GM23338 (cell line): ENCODE measurements at regions not wholly inside any gene's neighbourhood (a gene's known extent, or its start where the extent isn't known, plus 50 kb on each side); places are given as distances from the start of the nearest gene placed in this dataset.

Experiments used
- ATAC-seq: fragments of 200-7000 bp; cut with Tn5 transposase; 3 replicates; pipeline ENCODE4 v1.9.1; 2020
- DNase-seq: peaks from one replicate; pipeline ENCODE4 v3.0.0-alpha.2; 2015; ENCODE audit warnings: low spot score
- H2AFZ ChIP-seq: fragments of 200-600 bp; sonication (generic); 2 replicates; pipeline ENCODE4 v1.8.0; 2016; ENCODE audit warnings: antibody characterized with exemption, mild to moderate bottlenecking, moderate library complexity
- H3F3A ChIP-seq: fragments of 200-600 bp; sonication (generic); replicated peaks from 2 replicates; pipeline ENCODE4 v1.8.0; 2017; ENCODE audit warnings: antibody characterized with exemption, mixed run types, low read depth
- H3K27ac ChIP-seq: fragments of 200-600 bp; sonication (generic); 2 replicates; pipeline ENCODE4 v1.6.1; 2016; ENCODE audit warnings: low read depth
- H3K27me3 ChIP-seq: fragments of 200-600 bp; sonication (generic); 2 replicates; pipeline ENCODE4 v1.8.0; 2016; ENCODE audit warnings: mild to moderate bottlenecking, mixed run types, moderate library complexity; ENCODE audit not compliant: insufficient read depth
- H3K36me3 ChIP-seq: fragments of 200-600 bp; sonication (generic); 2 replicates; pipeline ENCODE4 v1.8.0; 2016; ENCODE audit warnings: mild to moderate bottlenecking; ENCODE audit not compliant: insufficient read depth
- H3K4me1 ChIP-seq: fragments of 200-600 bp; sonication (generic); 2 replicates; pipeline ENCODE4 v1.8.0; 2016; ENCODE audit warnings: mild to moderate bottlenecking, moderate library complexity; ENCODE audit not compliant: insufficient read depth
- H3K4me2 ChIP-seq: fragments of 200-600 bp; sonication (generic); 2 replicates; pipeline ENCODE4 v1.7.1; 2017; ENCODE audit warnings: mixed run types
- H3K4me3 ChIP-seq: fragments of 200-600 bp; sonication (generic); 2 replicates; pipeline ENCODE4 v1.6.1; 2016; ENCODE audit warnings: mixed run types
- H3K79me2 ChIP-seq: fragments of 200-600 bp; sonication (generic); replicated peaks from 2 replicates; pipeline ENCODE4 v1.8.0; 2017; ENCODE audit warnings: mild to moderate bottlenecking; ENCODE audit not compliant: insufficient read depth
- H3K9me2 ChIP-seq: fragments of 200-600 bp; sonication (generic); 2 replicates; pipeline ENCODE4 v1.8.0; 2017; ENCODE audit not compliant: insufficient read depth
- H4K20me1 ChIP-seq: fragments of 200-600 bp; sonication (generic); replicated peaks from 2 replicates; pipeline ENCODE4 v1.8.0; 2017; ENCODE audit warnings: mild to moderate bottlenecking; ENCODE audit not compliant: insufficient read depth
- H3K27ac Mint-ChIP-seq: 2 replicates; pipeline ENCODE4 v1.8.0; 2020; ENCODE audit warnings: inconsistent platforms, mild to moderate bottlenecking, moderate library complexity, mixed read lengths
- H3K27me3 Mint-ChIP-seq: 3 replicates; pipeline ENCODE4 v1.8.0; 2022; ENCODE audit warnings: low read depth, mild to moderate bottlenecking, moderate library complexity, mixed read lengths, inconsistent platforms; ENCODE audit not compliant: insufficient read depth, poor library complexity
- H3K36me3 Mint-ChIP-seq: 3 replicates; pipeline ENCODE4 v1.8.0; 2021; ENCODE audit warnings: low read depth, mild to moderate bottlenecking, inconsistent platforms, moderate library complexity, mixed read lengths
- H3K4me1 Mint-ChIP-seq: 3 replicates; pipeline ENCODE4 v1.8.0; 2020; ENCODE audit warnings: mild to moderate bottlenecking, inconsistent platforms, mixed read lengths
- H3K4me3 Mint-ChIP-seq: 3 replicates; pipeline ENCODE4 v1.8.0; 2021; ENCODE audit warnings: moderate library complexity, mild to moderate bottlenecking, inconsistent platforms, mixed read lengths
- H3K9me3 Mint-ChIP-seq: 3 replicates; pipeline ENCODE4 v1.8.0; 2020; ENCODE audit warnings: moderate library complexity, mild to moderate bottlenecking, inconsistent platforms, mixed read lengths
- ETS1 ChIP-seq: IDR thresholded peaks from 2 replicates; pipeline ENCODE4 v1.6.1; 2016; ENCODE audit warnings: antibody characterized with exemption
- EZH2 ChIP-seq: fragments of 200-600 bp; sonication (generic); IDR thresholded peaks from one replicate; pipeline ENCODE4 v1.8.0; 2017; ENCODE audit warnings: antibody characterized with exemption, mild to moderate bottlenecking, low read depth; ENCODE audit not compliant: unreplicated experiment
- EZH2phosphoT487 ChIP-seq: fragments of 200-600 bp; sonication (generic); IDR thresholded peaks from one replicate; pipeline ENCODE4 v1.8.1; 2018; ENCODE audit warnings: antibody characterized with exemption; ENCODE audit not compliant: unreplicated experiment
- POLR2AphosphoS5 ChIP-seq: IDR thresholded peaks from 2 replicates; pipeline ENCODE4 v1.6.1; 2016; ENCODE audit warnings: antibody characterized with exemption, low read depth
- STAT1 ChIP-seq: IDR thresholded peaks from one replicate; pipeline ENCODE4 v1.6.1; 2016; ENCODE audit warnings: antibody characterized with exemption; ENCODE audit not compliant: unreplicated experiment
- ZNF114 ChIP-seq: fragments of 250-450 bp; sonication (Bioruptor Pico); IDR thresholded peaks from 2 replicates; pipeline ENCODE4 v1.5.0; 2020; ENCODE audit warnings: mild to moderate bottlenecking, moderate library complexity
- ZNF462 ChIP-seq: fragments of 250-450 bp; sonication (Bioruptor Pico); IDR thresholded peaks from 2 replicates; pipeline ENCODE4 v1.5.0; 2020; ENCODE audit warnings: mild to moderate bottlenecking, moderate library complexity

GRCh38 chr7:153217032-153217431, 457.5 kb downstream of the ACTR3B start:
- H3K27me3 ChIP-seq = no peaks in the 10 kb centered on the region
- no peaks in the 10 kb centered on the region; the same call in 1 of the 2 replicates for H3K36me3 ChIP-seq

More at GRCh38 chr7:153217032-153217431, 457.5 kb downstream of the ACTR3B start:
- no peak overlapping the region for H3K4me3 ChIP-seq
- no peaks in the 10 kb centered on the region for H3K4me1 ChIP-seq
- no peak for ATAC-seq
- no peak for TF ChIP-seq ETS1
- TF ChIP-seq POLR2AphosphoS5 = no peak
- TF ChIP-seq STAT1 = no peak
- TF ChIP-seq ZNF114 (CRISPR knock-in tag) = no peak
- TF ChIP-seq ZNF462 = no peak
- no peak for TF ChIP-seq EZH2
- no peak for TF ChIP-seq EZH2phosphoT487
- no peak overlapping the region for H3K4me2 ChIP-seq
- no peak overlapping the region for H3K4me3 Mint-ChIP-seq
- H3K9me3 Mint-ChIP-seq = peaks cover 92% of the 10 kb centered on the region
- H3K4me1 Mint-ChIP-seq = no peaks in the 10 kb centered on the region
- H3K27ac ChIP-seq = no peak overlapping the region
- no peaks in the 10 kb centered on the region for H3F3A ChIP-seq
- no peaks in the 10 kb centered on the region for H3K9me2 ChIP-seq
- H3K27me3 Mint-ChIP-seq = no peaks in the 10 kb centered on the region
- H3K79me2 ChIP-seq = no peaks in the 10 kb centered on the region
- no peak overlapping the region for H2AFZ ChIP-seq
- H4K20me1 ChIP-seq = no peaks in the 10 kb centered on the region
- H3K36me3 Mint-ChIP-seq = peaks cover 43% of the 10 kb centered on the region
- DNase-seq = no peak
- H3K27ac Mint-ChIP-seq = no peak overlapping the region
